Endothelial cell of umbilical vein (primary cell): ENCODE measurements at regions not wholly inside any gene's neighbourhood (a gene's known extent, or its start where the extent isn't known, plus 50 kb on each side); places are given as distances from the start of the nearest gene placed in this dataset.

Source experiments
- POLR2A ChIP-seq: IDR thresholded peaks from 2 replicates; pipeline ENCODE4 v1.6.1; 2012; ENCODE audit warnings: low read depth, mild to moderate bottlenecking, control low read depth, low read length
- TF ChIP-seq, protein P1 (sequence below), 2 donors: IDR thresholded peaks; 1 replicate in 1 of 2; 2 replicates in 1 of 2; pipeline ENCODE4 v1.5.1; 2011; ENCODE audit warnings: low read length in 2 of 2, mild to moderate bottlenecking in 2 of 2, moderate library complexity in 2 of 2, control low read depth in 1 of 2, inconsistent platforms in 1 of 2, low read depth in 1 of 2; ENCODE audit not compliant: insufficient read depth in 1 of 2; ENCODE audit errors: extremely low read depth in 1 of 2

DNA sequence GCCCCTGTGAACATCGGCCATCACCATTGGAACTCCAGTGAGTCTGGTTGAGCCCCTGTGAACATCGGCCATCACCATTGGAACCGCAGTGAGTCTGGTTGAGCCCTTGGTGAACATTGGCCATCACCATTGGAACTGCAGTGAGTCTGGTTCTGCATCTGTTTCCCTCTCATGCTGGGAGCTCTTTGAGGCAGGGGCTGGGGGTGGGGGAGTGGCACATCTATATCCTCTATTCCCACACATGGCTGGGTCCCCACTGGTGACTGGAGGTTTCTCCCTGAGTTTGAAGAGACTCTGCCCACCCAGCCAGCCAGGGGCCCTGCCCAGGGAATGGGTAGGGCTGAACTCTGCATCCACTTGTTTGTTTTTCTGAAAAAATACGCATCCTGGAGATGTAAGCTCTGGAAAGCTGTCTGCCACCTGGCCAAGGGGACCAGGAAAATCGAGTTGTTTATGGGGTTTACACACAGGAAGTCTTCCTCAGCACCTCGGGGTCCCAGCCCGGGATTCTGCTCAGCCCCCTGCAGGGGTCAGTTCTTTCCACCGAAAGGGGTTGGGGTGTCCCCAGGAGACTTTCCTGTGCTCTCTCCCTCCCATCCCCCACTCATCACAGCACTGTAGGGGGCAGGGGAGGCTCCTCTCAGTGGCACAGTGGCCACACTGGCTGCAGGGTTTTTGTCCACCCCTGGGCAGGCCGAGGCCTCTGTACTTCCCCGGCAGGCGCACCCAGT is 170.5 kb upstream of the GSC start:
- TF ChIP-seq, protein P1, sequence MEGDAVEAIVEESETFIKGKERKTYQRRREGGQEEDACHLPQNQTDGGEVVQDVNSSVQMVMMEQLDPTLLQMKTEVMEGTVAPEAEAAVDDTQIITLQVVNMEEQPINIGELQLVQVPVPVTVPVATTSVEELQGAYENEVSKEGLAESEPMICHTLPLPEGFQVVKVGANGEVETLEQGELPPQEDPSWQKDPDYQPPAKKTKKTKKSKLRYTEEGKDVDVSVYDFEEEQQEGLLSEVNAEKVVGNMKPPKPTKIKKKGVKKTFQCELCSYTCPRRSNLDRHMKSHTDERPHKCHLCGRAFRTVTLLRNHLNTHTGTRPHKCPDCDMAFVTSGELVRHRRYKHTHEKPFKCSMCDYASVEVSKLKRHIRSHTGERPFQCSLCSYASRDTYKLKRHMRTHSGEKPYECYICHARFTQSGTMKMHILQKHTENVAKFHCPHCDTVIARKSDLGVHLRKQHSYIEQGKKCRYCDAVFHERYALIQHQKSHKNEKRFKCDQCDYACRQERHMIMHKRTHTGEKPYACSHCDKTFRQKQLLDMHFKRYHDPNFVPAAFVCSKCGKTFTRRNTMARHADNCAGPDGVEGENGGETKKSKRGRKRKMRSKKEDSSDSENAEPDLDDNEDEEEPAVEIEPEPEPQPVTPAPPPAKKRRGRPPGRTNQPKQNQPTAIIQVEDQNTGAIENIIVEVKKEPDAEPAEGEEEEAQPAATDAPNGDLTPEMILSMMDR (IDR thresholded peaks at IDR 0.05; ENCODE audit: extremely low read depth in 1 of 2, insufficient read depth in 1 of 2, low read depth in 1 of 2, low read length in 2 of 2), result no peak
- TF ChIP-seq POLR2A, result no peak
